B cell (primary cell): ENCODE measurements at regions not wholly inside any gene's neighbourhood (a gene's known extent, or its start where the extent isn't known, plus 50 kb on each side); places are given as distances from the start of the nearest gene placed in this dataset.

Source experiments
- EZH2 ChIP-seq: IDR thresholded peaks from 2 replicates; pipeline ENCODE4 v1.6.1; 2012; ENCODE audit warnings: borderline replicate concordance, low read depth, mild to moderate bottlenecking, moderate library complexity, low read length; ENCODE audit not compliant: insufficient read depth, poor library complexity, severe bottlenecking
- TF ChIP-seq, protein P1 (sequence below): fragments of 200-600 bp; IDR thresholded peaks from one replicate; pipeline ENCODE4 v1.8.0; 2022; ENCODE audit warnings: antibody characterized with exemption, mild to moderate bottlenecking

- TF ChIP-seq, protein P1, sequence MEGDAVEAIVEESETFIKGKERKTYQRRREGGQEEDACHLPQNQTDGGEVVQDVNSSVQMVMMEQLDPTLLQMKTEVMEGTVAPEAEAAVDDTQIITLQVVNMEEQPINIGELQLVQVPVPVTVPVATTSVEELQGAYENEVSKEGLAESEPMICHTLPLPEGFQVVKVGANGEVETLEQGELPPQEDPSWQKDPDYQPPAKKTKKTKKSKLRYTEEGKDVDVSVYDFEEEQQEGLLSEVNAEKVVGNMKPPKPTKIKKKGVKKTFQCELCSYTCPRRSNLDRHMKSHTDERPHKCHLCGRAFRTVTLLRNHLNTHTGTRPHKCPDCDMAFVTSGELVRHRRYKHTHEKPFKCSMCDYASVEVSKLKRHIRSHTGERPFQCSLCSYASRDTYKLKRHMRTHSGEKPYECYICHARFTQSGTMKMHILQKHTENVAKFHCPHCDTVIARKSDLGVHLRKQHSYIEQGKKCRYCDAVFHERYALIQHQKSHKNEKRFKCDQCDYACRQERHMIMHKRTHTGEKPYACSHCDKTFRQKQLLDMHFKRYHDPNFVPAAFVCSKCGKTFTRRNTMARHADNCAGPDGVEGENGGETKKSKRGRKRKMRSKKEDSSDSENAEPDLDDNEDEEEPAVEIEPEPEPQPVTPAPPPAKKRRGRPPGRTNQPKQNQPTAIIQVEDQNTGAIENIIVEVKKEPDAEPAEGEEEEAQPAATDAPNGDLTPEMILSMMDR = no peak
- TF ChIP-seq EZH2 = no peak
These were observed 237.7 kb downstream of the FOXA2 start for GRCh38 chr20:22346716-22347115.
